Panc1 (cell line): ENCODE measurements at regions not wholly inside any gene's neighbourhood (a gene's known extent, or its start where the extent isn't known, plus 50 kb on each side); places are given as distances from the start of the nearest gene placed in this dataset.

Experiments used
- ATAC-seq: fragments of 200-7000 bp; cut with Tn5 transposase; 2 replicates; pipeline ENCODE4 v1.9.1; 2020; ENCODE audit warnings: mild to moderate bottlenecking, moderate library complexity
- BruUV-seq: library from RNA; stranded (reverse); fragments of 400-500 nt; replicated peaks from 2 replicates; lab custom pipeline; 2021; lab: Mats Ljungman, UMichigan
- CTCF ChIA-PET: fragments of 300-600 bp; sonication (Branson Sonifier 250); formaldehyde crosslinking; loops from one replicate; lab custom pipeline; 2022; ENCODE audit warnings: antibody characterized with exemption; lab: Charles Lee
- POLR2A ChIA-PET: fragments of 300-600 bp; sonication (Branson Sonifier 250); formaldehyde crosslinking; loops from one replicate; lab custom pipeline; 2022; ENCODE audit warnings: antibody characterized with exemption; lab: Charles Lee
- DNase-seq: peaks from one replicate; pipeline ENCODE4 v3.0.0-alpha.2; 2010; ENCODE audit warnings: low read depth, low spot score
- H3K27ac ChIP-seq: 2 replicates; pipeline ENCODE4 v1.5.1; 2011; ENCODE audit warnings: mild to moderate bottlenecking, low read length, inconsistent platforms
- H3K27me3 ChIP-seq: fragments of 200-500 bp; sonication (Bioruptor generic); 2 replicates; pipeline ENCODE4 v1.6.0; 2014; ENCODE audit warnings: low read length, inconsistent platforms; ENCODE audit not compliant: control insufficient read depth, insufficient read depth
- H3K36me3 ChIP-seq: fragments of 200-500 bp; sonication (Bioruptor generic); 2 replicates; pipeline ENCODE4 v1.5.1; 2014; ENCODE audit warnings: inconsistent platforms, mild to moderate bottlenecking, low read length, moderate library complexity; ENCODE audit not compliant: control insufficient read depth, insufficient read depth
- H3K4me1 ChIP-seq: 2 replicates; pipeline ENCODE4 v1.5.1; 2011; ENCODE audit warnings: inconsistent platforms, mild to moderate bottlenecking, low read length, moderate library complexity; ENCODE audit not compliant: control insufficient read depth, insufficient read depth
- H3K4me3 ChIP-seq, 2 experiments: 2 replicates each; pipeline ENCODE4 v1.5.1; 2011 to 2012; ENCODE audit warnings: low read depth in 2 of 2, low read length in 2 of 2, mild to moderate bottlenecking in 2 of 2, inconsistent platforms in 1 of 2, moderate library complexity in 1 of 2
- H3K9me3 ChIP-seq: fragments of 200-500 bp; sonication (Bioruptor generic); 2 replicates; pipeline ENCODE4 v1.5.1; 2014; ENCODE audit warnings: low read depth, mild to moderate bottlenecking, inconsistent platforms, low read length, moderate library complexity; ENCODE audit not compliant: control insufficient read depth, insufficient read depth
- POLR2AphosphoS5 ChIP-seq: IDR thresholded peaks from 2 replicates; pipeline ENCODE4 v1.6.1; 2012; ENCODE audit warnings: mild to moderate bottlenecking, low read depth, low read length, moderate library complexity
- SIN3A ChIP-seq: IDR thresholded peaks from 2 replicates; pipeline ENCODE4 v1.6.1; 2012; ENCODE audit warnings: low read depth, mild to moderate bottlenecking, low read length, moderate library complexity, borderline replicate concordance; ENCODE audit not compliant: insufficient read depth
- TCF7L2 ChIP-seq: IDR thresholded peaks from 2 replicates; pipeline ENCODE4 v1.6.1; 2011; ENCODE audit warnings: mild to moderate bottlenecking, low read depth, low read length, inconsistent platforms
- in situ Hi-C: cut with HindIII; loops from 2 replicates; pipeline ENCODE4 v1.10.0; 2016; ENCODE audit warnings: low sequenced_read_pairs, low pct_unique_long_range_greater_than_20kb
- intact Hi-C: fragments of 100-400 bp; cut with micrococcal nuclease; formaldehyde crosslinking; loops from one replicate; pipeline ENCODE4 v1.10.0; 2022; ENCODE audit not compliant: unreplicated experiment
- TF ChIP-seq, protein P1 (sequence below): fragments of 450-650 bp; IDR thresholded peaks from 2 replicates; pipeline ENCODE4 v1.5.1; 2017; ENCODE audit warnings: mild to moderate bottlenecking
- TF ChIP-seq, protein P2 (sequence below), 2 experiments: IDR thresholded peaks; 2 replicates each; pipeline ENCODE4 v1.6.1; 2011 to 2012; ENCODE audit warnings: low read depth in 2 of 2, control low read depth in 1 of 2, low read length in 1 of 2, mild to moderate bottlenecking in 1 of 2, moderate library complexity in 1 of 2; ENCODE audit not compliant: insufficient read depth in 1 of 2

DNA sequence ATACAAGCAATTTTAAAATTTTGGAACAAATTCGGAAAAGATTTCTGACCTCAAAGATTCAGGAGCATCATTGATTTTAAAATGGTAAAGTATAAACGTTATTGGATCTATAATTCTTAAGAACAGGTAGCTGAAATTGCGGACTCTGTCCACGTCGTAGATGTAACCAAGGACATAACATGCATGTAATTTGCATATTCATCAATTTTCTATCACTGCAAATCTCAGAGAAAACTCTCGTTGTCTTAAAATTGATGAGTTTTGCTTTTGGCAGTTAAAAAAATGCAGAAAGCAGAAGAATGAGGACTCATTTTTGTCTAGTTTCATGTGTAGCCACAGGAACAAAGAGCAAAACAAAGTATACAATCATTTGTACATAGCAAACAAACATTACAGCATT is 1094.4 kb downstream of the SI start:
- CTCF ChIA-PET: no interaction called here
- POLR2A ChIA-PET: no interaction called here

DNA sequence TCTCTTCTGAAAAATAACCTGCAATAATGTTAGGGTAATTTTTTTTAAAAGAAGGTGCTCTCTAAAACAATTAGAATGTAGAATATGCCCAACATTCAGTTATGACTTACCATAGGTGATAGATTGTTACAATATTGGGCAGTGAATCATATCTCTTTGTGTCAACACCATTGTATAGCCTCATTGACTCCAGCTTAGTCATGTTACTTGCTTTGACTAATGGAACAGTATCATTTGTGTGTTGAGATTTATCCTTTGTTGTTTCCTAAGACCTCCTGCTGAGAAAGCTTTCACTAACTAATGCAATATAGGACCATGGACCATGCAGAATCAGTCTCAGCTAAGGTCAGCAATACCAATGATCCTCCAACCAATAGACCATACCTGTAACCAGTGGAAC is 1106.4 kb downstream of the SI start:
- no peaks in the 10 kb centered on the region for H3K4me1 ChIP-seq
- no peak overlapping the region for H3K4me3 ChIP-seq
- TF ChIP-seq, protein P1, sequence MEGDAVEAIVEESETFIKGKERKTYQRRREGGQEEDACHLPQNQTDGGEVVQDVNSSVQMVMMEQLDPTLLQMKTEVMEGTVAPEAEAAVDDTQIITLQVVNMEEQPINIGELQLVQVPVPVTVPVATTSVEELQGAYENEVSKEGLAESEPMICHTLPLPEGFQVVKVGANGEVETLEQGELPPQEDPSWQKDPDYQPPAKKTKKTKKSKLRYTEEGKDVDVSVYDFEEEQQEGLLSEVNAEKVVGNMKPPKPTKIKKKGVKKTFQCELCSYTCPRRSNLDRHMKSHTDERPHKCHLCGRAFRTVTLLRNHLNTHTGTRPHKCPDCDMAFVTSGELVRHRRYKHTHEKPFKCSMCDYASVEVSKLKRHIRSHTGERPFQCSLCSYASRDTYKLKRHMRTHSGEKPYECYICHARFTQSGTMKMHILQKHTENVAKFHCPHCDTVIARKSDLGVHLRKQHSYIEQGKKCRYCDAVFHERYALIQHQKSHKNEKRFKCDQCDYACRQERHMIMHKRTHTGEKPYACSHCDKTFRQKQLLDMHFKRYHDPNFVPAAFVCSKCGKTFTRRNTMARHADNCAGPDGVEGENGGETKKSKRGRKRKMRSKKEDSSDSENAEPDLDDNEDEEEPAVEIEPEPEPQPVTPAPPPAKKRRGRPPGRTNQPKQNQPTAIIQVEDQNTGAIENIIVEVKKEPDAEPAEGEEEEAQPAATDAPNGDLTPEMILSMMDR: no peak
- no peak for TF ChIP-seq SIN3A
- no peak for TF ChIP-seq POLR2AphosphoS5
- TF ChIP-seq, protein P2, sequence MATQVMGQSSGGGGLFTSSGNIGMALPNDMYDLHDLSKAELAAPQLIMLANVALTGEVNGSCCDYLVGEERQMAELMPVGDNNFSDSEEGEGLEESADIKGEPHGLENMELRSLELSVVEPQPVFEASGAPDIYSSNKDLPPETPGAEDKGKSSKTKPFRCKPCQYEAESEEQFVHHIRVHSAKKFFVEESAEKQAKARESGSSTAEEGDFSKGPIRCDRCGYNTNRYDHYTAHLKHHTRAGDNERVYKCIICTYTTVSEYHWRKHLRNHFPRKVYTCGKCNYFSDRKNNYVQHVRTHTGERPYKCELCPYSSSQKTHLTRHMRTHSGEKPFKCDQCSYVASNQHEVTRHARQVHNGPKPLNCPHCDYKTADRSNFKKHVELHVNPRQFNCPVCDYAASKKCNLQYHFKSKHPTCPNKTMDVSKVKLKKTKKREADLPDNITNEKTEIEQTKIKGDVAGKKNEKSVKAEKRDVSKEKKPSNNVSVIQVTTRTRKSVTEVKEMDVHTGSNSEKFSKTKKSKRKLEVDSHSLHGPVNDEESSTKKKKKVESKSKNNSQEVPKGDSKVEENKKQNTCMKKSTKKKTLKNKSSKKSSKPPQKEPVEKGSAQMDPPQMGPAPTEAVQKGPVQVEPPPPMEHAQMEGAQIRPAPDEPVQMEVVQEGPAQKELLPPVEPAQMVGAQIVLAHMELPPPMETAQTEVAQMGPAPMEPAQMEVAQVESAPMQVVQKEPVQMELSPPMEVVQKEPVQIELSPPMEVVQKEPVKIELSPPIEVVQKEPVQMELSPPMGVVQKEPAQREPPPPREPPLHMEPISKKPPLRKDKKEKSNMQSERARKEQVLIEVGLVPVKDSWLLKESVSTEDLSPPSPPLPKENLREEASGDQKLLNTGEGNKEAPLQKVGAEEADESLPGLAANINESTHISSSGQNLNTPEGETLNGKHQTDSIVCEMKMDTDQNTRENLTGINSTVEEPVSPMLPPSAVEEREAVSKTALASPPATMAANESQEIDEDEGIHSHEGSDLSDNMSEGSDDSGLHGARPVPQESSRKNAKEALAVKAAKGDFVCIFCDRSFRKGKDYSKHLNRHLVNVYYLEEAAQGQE (IDR thresholded peaks at IDR 0.05; ENCODE audit: insufficient read depth in 1 of 2, low read depth in 2 of 2, low read length in 1 of 2): no peak
- TF ChIP-seq TCF7L2: no peak
- BruUV-seq: no TSS peak
- no peaks in the 10 kb centered on the region for H3K9me3 ChIP-seq
- in situ Hi-C loops (no loop called here), intact Hi-C loops (loop anchor here (10.0 kb wide), 1 partner anchor 1213 kb away; no protein-coding TSS in a partner anchor)
- no peak overlapping the region for H3K27ac ChIP-seq
- CTCF ChIA-PET: no interaction called here
- DNase-seq: no peak
- no peaks in the 10 kb centered on the region for H3K36me3 ChIP-seq
- no peaks in the 10 kb centered on the region for H3K27me3 ChIP-seq
- no peak for ATAC-seq
- POLR2A ChIA-PET: no interaction called here

More for the DNA sequence above, 1094.4 kb downstream of the SI start:
- Histone ChIP-seq H3K4me3 (no peak overlapping the region), H3K27me3 (no peaks in the 10 kb centered on the region), H3K4me1 (no peaks in the 10 kb centered on the region), H3K9me3 (peaks cover 4% of the 10 kb centered on the region; the same call in 1 of the 2 replicates), H3K27ac (no peak overlapping the region), H3K36me3 (no peaks in the 10 kb centered on the region)
- TF ChIP-seq, protein P1: no peak
- ATAC-seq (no peak), DNase-seq (no peak)
- no TSS peak for BruUV-seq
- intact Hi-C loops: no loop called here
- in situ Hi-C loops: no loop called here
